Prostate gland (tissue), 2 donors: ENCODE measurements at regions not wholly inside any gene's neighbourhood (a gene's known extent, or its start where the extent isn't known, plus 50 kb on each side); places are given as distances from the start of the nearest gene placed in this dataset.

Experiments
- POLR2A ChIP-seq: fragments of 450-650 bp; IDR thresholded peaks from one replicate; pipeline ENCODE4 v1.6.1; 2016; ENCODE audit warnings: antibody characterized with exemption, mild to moderate bottlenecking
- POLR2AphosphoS5 ChIP-seq: sonication (generic); formaldehyde crosslinking; IDR thresholded peaks from one replicate; pipeline ENCODE4 v1.6.1; 2017; ENCODE audit warnings: antibody characterized with exemption
- TF ChIP-seq, protein P1 (sequence below), 4 experiments: fragments of 200-600 bp in 2 of 4; fragments of 450-650 bp in 2 of 4; sonication (generic) in 2 of 4; IDR thresholded peaks; 1 replicate in 3 of 4; 2 replicates in 1 of 4; pipeline ENCODE4 v1.5.1; 2016 to 2019; ENCODE audit warnings: antibody characterized with exemption in 4 of 4, mild to moderate bottlenecking in 2 of 4, moderate library complexity in 2 of 4

DNA sequence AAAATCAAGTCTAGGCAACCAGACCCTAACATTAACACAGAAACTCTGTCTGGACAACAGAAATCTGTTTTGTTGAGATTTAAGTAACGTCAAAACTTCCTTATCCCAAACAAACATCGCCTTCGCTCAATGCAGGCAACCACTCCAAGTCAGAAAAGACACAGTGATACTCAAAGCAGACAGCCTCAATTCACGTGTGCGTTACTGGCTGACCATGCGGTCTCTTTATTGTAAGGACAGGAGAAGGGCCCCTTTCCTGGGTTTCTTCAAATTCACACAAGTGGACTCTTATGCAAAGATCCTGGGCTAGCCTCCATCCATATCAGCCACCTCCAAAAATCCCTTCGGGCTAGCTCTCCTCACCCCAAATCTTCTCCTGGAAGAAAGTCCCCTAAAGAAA, 467.7 kb downstream of the SOX9 start:
- TF ChIP-seq POLR2A (no peak), POLR2AphosphoS5 (no peak)
- TF ChIP-seq, protein P1, sequence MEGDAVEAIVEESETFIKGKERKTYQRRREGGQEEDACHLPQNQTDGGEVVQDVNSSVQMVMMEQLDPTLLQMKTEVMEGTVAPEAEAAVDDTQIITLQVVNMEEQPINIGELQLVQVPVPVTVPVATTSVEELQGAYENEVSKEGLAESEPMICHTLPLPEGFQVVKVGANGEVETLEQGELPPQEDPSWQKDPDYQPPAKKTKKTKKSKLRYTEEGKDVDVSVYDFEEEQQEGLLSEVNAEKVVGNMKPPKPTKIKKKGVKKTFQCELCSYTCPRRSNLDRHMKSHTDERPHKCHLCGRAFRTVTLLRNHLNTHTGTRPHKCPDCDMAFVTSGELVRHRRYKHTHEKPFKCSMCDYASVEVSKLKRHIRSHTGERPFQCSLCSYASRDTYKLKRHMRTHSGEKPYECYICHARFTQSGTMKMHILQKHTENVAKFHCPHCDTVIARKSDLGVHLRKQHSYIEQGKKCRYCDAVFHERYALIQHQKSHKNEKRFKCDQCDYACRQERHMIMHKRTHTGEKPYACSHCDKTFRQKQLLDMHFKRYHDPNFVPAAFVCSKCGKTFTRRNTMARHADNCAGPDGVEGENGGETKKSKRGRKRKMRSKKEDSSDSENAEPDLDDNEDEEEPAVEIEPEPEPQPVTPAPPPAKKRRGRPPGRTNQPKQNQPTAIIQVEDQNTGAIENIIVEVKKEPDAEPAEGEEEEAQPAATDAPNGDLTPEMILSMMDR (IDR thresholded peaks at IDR 0.05) = no peak
